BJ (cell line): ENCODE measurements at regions not wholly inside any gene's neighbourhood (a gene's known extent, or its start where the extent isn't known, plus 50 kb on each side); places are given as distances from the start of the nearest gene placed in this dataset.

Experiments used
- CTCF ChIA-PET: fragments of 350-600 bp; formaldehyde crosslinking; extraction: SDS; loops from one replicate; lab custom pipeline; 2021; ENCODE audit warnings: antibody characterized with exemption, inconsistent platforms; lab: Yijun Ruan, JAX
- POLR2A ChIA-PET: fragments of 300-600 bp; sonication (Branson Sonifier 250); formaldehyde crosslinking; extraction: SDS; loops from one replicate; lab custom pipeline; 2021; ENCODE audit warnings: antibody characterized with exemption; lab: Charles Lee
- DNase-seq: peaks from one replicate; pipeline ENCODE4 v3.0.0-alpha.2; 2011; ENCODE audit warnings: low read depth
- H3K27me3 ChIP-seq: 2 replicates; pipeline ENCODE4 v1.6.0; 2011; ENCODE audit warnings: low read length; ENCODE audit not compliant: control insufficient read depth, insufficient read depth
- H3K36me3 ChIP-seq: 2 replicates; pipeline ENCODE4 v1.5.1; 2011; ENCODE audit warnings: low read length; ENCODE audit not compliant: control insufficient read depth, insufficient read depth
- H3K4me3 ChIP-seq: 2 replicates; pipeline ENCODE4 v1.5.1; 2011; ENCODE audit warnings: low read depth, mild to moderate bottlenecking, control low read depth, low read length
- CTCF ChIP-seq: IDR thresholded peaks from 2 replicates; pipeline ENCODE4 v1.5.1; 2011; ENCODE audit warnings: low read depth, mild to moderate bottlenecking, control low read depth, inconsistent platforms, low read length, moderate library complexity; ENCODE audit not compliant: insufficient read depth

GRCh38 chr9:31490551-31491106 is 893.8 kb upstream of the ACO1 start:
- ChIA-PET CTCF (interaction anchor here (1.7 kb wide), 1 partner anchor 13 kb away, joined by 4 read pairs; no protein-coding TSS in a partner anchor), POLR2A (no interaction called here)
- Histone ChIP-seq H3K36me3 (no peaks in the 10 kb centered on the region), H3K27me3 (no peaks in the 10 kb centered on the region), H3K4me3 (no peak overlapping the region)
- DNase-seq: no peak
- no peak for TF ChIP-seq CTCF

- TF ChIP-seq CTCF: no peak
- Histone ChIP-seq H3K4me3 (no peak overlapping the region), H3K27me3 (no peaks in the 10 kb centered on the region), H3K36me3 (no peaks in the 10 kb centered on the region)
- ChIA-PET CTCF (no interaction called here), POLR2A (no interaction called here)
- no peak for DNase-seq
These were observed 892.2 kb upstream of the ACO1 start for GRCh38 chr9:31492229-31492628.

- no peaks in the 10 kb centered on the region for H3K36me3 ChIP-seq
- CTCF ChIA-PET: no interaction called here
- DNase-seq: no peak
- no peak overlapping the region for H3K4me3 ChIP-seq
- TF ChIP-seq CTCF: no peak
- H3K27me3 ChIP-seq: no peaks in the 10 kb centered on the region
- POLR2A ChIA-PET: no interaction called here
These were observed 884.0 kb upstream of the ACO1 start for GRCh38 chr9:31500422-31500821.

GRCh38 chr9:31519011-31519410 is 865.4 kb upstream of the ACO1 start:
- no peaks in the 10 kb centered on the region for H3K36me3 ChIP-seq
- CTCF ChIA-PET: no interaction called here
- TF ChIP-seq CTCF: no peak
- no peak for DNase-seq
- H3K4me3 ChIP-seq: no peak overlapping the region
- POLR2A ChIA-PET: no interaction called here
- H3K27me3 ChIP-seq: no peaks in the 10 kb centered on the region

GRCh38 chr9:31519424-31519823 is 865.0 kb upstream of the ACO1 start:
- TF ChIP-seq CTCF: no peak
- Histone ChIP-seq H3K36me3 (no peaks in the 10 kb centered on the region), H3K27me3 (no peaks in the 10 kb centered on the region), H3K4me3 (no peak overlapping the region)
- ChIA-PET POLR2A (no interaction called here), CTCF (no interaction called here)
- no peak for DNase-seq
